GM23338 (cell line): ENCODE measurements at regions not wholly inside any gene's neighbourhood (a gene's known extent, or its start where the extent isn't known, plus 50 kb on each side); places are given as distances from the start of the nearest gene placed in this dataset.

ENCODE experiments used
- ATAC-seq: fragments of 200-7000 bp; cut with Tn5 transposase; 3 replicates; pipeline ENCODE4 v1.9.1; 2020
- DNase-seq: peaks from one replicate; pipeline ENCODE4 v3.0.0-alpha.2; 2015; ENCODE audit warnings: low spot score
- H2AFZ ChIP-seq: fragments of 200-600 bp; sonication (generic); 2 replicates; pipeline ENCODE4 v1.8.0; 2016; ENCODE audit warnings: antibody characterized with exemption, mild to moderate bottlenecking, moderate library complexity
- H3F3A ChIP-seq: fragments of 200-600 bp; sonication (generic); replicated peaks from 2 replicates; pipeline ENCODE4 v1.8.0; 2017; ENCODE audit warnings: antibody characterized with exemption, mixed run types, low read depth
- H3K27ac ChIP-seq: fragments of 200-600 bp; sonication (generic); 2 replicates; pipeline ENCODE4 v1.6.1; 2016; ENCODE audit warnings: low read depth
- H3K27me3 ChIP-seq: fragments of 200-600 bp; sonication (generic); 2 replicates; pipeline ENCODE4 v1.8.0; 2016; ENCODE audit warnings: mild to moderate bottlenecking, mixed run types, moderate library complexity; ENCODE audit not compliant: insufficient read depth
- H3K36me3 ChIP-seq: fragments of 200-600 bp; sonication (generic); 2 replicates; pipeline ENCODE4 v1.8.0; 2016; ENCODE audit warnings: mild to moderate bottlenecking; ENCODE audit not compliant: insufficient read depth
- H3K4me1 ChIP-seq: fragments of 200-600 bp; sonication (generic); 2 replicates; pipeline ENCODE4 v1.8.0; 2016; ENCODE audit warnings: mild to moderate bottlenecking, moderate library complexity; ENCODE audit not compliant: insufficient read depth
- H3K4me2 ChIP-seq: fragments of 200-600 bp; sonication (generic); 2 replicates; pipeline ENCODE4 v1.7.1; 2017; ENCODE audit warnings: mixed run types
- H3K4me3 ChIP-seq: fragments of 200-600 bp; sonication (generic); 2 replicates; pipeline ENCODE4 v1.6.1; 2016; ENCODE audit warnings: mixed run types
- H3K79me2 ChIP-seq: fragments of 200-600 bp; sonication (generic); replicated peaks from 2 replicates; pipeline ENCODE4 v1.8.0; 2017; ENCODE audit warnings: mild to moderate bottlenecking; ENCODE audit not compliant: insufficient read depth
- H3K9me2 ChIP-seq: fragments of 200-600 bp; sonication (generic); 2 replicates; pipeline ENCODE4 v1.8.0; 2017; ENCODE audit not compliant: insufficient read depth
- H4K20me1 ChIP-seq: fragments of 200-600 bp; sonication (generic); replicated peaks from 2 replicates; pipeline ENCODE4 v1.8.0; 2017; ENCODE audit warnings: mild to moderate bottlenecking; ENCODE audit not compliant: insufficient read depth
- H3K27ac Mint-ChIP-seq: 2 replicates; pipeline ENCODE4 v1.8.0; 2020; ENCODE audit warnings: inconsistent platforms, mild to moderate bottlenecking, moderate library complexity, mixed read lengths
- H3K27me3 Mint-ChIP-seq: 3 replicates; pipeline ENCODE4 v1.8.0; 2022; ENCODE audit warnings: low read depth, mild to moderate bottlenecking, moderate library complexity, mixed read lengths, inconsistent platforms; ENCODE audit not compliant: insufficient read depth, poor library complexity
- H3K36me3 Mint-ChIP-seq: 3 replicates; pipeline ENCODE4 v1.8.0; 2021; ENCODE audit warnings: low read depth, mild to moderate bottlenecking, inconsistent platforms, moderate library complexity, mixed read lengths
- H3K4me1 Mint-ChIP-seq: 3 replicates; pipeline ENCODE4 v1.8.0; 2020; ENCODE audit warnings: mild to moderate bottlenecking, inconsistent platforms, mixed read lengths
- H3K4me3 Mint-ChIP-seq: 3 replicates; pipeline ENCODE4 v1.8.0; 2021; ENCODE audit warnings: moderate library complexity, mild to moderate bottlenecking, inconsistent platforms, mixed read lengths
- H3K9me3 Mint-ChIP-seq: 3 replicates; pipeline ENCODE4 v1.8.0; 2020; ENCODE audit warnings: moderate library complexity, mild to moderate bottlenecking, inconsistent platforms, mixed read lengths
- CREB1 ChIP-seq: fragments of 250-450 bp; sonication (Bioruptor Pico); IDR thresholded peaks from 2 replicates; pipeline ENCODE4 v1.5.0; 2020; ENCODE audit warnings: low read depth, mild to moderate bottlenecking, moderate library complexity
- NANOG ChIP-seq: IDR thresholded peaks from 2 replicates; pipeline ENCODE4 v1.6.1; 2016; ENCODE audit warnings: antibody characterized with exemption, borderline replicate concordance
- POLR2AphosphoS5 ChIP-seq: IDR thresholded peaks from 2 replicates; pipeline ENCODE4 v1.6.1; 2016; ENCODE audit warnings: antibody characterized with exemption, low read depth
- STAT1 ChIP-seq: IDR thresholded peaks from one replicate; pipeline ENCODE4 v1.6.1; 2016; ENCODE audit warnings: antibody characterized with exemption; ENCODE audit not compliant: unreplicated experiment
- ZNF114 ChIP-seq: fragments of 250-450 bp; sonication (Bioruptor Pico); IDR thresholded peaks from 2 replicates; pipeline ENCODE4 v1.5.0; 2020; ENCODE audit warnings: mild to moderate bottlenecking, moderate library complexity
- TF ChIP-seq, protein P1 (sequence below): fragments of 250-450 bp; sonication (Bioruptor Pico); IDR thresholded peaks from 2 replicates; pipeline ENCODE4 v1.5.0; 2020; ENCODE audit warnings: mild to moderate bottlenecking, moderate library complexity

DNA sequence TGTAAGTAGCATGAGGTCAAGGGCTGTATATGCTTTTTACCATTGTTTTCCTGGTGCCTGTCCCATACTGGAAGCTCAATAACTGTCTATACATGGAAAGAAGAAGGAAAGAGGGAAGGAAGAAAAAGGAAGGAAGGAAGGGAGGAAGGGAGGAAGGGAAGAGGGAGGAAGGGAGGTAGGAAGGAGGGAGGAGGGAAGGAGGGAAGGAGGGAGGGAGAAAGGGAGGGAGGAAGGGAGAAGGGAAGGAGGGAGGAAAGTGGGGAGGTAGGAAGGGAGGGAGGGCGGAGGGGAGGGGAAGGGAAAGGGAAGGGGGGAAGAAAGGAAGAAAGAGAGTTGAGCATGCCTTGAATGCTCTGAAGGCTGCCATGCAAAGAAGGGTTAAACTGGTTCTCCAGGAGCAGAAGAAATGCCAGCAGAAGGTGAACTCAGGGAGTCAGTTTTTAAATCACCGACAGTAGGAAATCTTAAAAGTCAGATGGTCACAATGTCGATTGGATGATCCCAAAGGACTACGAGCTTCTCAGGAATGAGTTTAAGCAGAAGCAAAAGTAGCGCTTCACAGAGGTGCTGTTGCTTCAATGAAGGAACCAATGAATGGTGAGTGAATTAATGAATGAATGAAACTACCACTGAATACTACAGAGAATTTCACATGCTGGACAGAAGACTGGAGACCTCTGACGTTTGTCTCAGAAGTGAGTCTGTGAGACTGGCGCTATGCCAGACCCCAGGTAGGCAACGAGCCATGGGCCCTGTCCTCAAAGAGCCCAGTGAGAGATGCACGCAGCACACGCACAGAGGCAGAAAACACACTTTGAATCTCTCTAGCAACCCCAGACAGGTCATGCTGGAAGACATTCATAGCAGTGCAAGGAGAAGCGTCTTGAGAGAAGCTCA is 117.6 kb downstream of the MRPL14 start (continued):
- TF ChIP-seq, protein P1, sequence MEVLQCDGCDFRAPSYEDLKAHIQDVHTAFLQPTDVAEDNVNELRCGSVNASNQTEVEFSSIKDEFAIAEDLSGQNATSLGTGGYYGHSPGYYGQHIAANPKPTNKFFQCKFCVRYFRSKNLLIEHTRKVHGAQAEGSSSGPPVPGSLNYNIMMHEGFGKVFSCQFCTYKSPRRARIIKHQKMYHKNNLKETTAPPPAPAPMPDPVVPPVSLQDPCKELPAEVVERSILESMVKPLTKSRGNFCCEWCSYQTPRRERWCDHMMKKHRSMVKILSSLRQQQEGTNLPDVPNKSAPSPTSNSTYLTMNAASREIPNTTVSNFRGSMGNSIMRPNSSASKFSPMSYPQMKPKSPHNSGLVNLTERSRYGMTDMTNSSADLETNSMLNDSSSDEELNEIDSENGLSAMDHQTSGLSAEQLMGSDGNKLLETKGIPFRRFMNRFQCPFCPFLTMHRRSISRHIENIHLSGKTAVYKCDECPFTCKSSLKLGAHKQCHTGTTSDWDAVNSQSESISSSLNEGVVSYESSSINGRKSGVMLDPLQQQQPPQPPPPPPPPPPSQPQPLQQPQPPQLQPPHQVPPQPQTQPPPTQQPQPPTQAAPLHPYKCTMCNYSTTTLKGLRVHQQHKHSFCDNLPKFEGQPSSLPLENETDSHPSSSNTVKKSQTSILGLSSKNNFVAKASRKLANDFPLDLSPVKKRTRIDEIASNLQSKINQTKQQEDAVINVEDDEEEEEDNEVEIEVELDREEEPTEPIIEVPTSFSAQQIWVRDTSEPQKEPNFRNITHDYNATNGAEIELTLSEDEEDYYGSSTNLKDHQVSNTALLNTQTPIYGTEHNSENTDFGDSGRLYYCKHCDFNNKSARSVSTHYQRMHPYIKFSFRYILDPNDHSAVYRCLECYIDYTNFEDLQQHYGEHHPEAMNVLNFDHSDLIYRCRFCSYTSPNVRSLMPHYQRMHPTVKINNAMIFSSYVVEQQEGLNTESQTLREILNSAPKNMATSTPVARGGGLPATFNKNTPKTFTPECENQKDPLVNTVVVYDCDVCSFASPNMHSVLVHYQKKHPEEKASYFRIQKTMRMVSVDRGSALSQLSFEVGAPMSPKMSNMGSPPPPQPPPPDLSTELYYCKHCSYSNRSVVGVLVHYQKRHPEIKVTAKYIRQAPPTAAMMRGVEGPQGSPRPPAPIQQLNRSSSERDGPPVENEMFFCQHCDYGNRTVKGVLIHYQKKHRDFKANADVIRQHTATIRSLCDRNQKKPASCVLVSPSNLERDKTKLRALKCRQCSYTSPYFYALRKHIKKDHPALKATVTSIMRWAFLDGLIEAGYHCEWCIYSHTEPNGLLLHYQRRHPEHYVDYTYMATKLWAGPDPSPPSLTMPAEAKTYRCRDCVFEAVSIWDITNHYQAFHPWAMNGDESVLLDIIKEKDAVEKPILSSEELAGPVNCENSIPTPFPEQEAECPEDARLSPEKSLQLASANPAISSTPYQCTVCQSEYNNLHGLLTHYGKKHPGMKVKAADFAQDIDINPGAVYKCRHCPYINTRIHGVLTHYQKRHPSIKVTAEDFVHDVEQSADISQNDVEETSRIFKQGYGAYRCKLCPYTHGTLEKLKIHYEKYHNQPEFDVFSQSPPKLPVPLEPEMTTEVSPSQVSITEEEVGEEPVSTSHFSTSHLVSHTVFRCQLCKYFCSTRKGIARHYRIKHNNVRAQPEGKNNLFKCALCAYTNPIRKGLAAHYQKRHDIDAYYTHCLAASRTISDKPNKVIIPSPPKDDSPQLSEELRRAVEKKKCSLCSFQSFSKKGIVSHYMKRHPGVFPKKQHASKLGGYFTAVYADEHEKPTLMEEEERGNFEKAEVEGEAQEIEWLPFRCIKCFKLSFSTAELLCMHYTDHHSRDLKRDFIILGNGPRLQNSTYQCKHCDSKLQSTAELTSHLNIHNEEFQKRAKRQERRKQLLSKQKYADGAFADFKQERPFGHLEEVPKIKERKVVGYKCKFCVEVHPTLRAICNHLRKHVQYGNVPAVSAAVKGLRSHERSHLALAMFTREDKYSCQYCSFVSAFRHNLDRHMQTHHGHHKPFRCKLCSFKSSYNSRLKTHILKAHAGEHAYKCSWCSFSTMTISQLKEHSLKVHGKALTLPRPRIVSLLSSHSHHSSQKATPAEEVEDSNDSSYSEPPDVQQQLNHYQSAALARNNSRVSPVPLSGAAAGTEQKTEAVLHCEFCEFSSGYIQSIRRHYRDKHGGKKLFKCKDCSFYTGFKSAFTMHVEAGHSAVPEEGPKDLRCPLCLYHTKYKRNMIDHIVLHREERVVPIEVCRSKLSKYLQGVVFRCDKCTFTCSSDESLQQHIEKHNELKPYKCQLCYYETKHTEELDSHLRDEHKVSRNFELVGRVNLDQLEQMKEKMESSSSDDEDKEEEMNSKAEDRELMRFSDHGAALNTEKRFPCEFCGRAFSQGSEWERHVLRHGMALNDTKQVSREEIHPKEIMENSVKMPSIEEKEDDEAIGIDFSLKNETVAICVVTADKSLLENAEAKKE (CRISPR knock-in tag) = no peak
- TF ChIP-seq STAT1 = no peak
- TF ChIP-seq NANOG = no peak

DNA sequence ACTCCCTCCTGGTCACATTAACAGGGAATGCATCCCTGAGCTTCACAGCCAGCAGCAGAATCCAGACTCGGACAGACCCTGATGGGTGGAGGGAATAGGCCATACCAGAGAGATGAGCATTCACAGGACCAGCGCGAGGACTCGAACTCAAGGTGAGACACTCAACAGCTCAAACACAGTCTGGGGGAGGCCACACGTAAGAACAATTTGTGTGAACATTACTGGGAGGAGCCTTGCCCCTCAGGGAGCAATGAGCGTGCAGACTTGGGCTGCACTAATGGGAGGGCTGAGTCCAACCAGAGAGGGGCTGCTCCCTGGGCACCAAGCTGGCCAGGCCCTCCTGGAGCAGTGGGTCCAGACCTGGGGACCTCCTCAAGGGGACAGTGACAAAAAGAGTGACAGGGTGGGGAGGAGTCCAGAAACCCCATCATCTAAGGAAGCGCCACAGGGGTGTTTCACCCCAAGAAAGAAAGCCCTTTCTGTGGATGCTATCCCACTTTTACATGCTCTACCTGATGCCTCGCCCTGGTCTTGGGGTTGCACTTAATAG is 118.4 kb downstream of the MRPL14 start:
- no peak overlapping the region for H3K4me3 ChIP-seq
- no peaks in the 10 kb centered on the region for H3K36me3 ChIP-seq
- Mint-ChIP-seq H3K4me1 (peaks cover 51% of the 10 kb centered on the region), H3K36me3 (no peaks in the 10 kb centered on the region; the same call in 2 of the 3 replicates), H3K27me3 (peaks cover 18% of the 10 kb centered on the region), H3K27ac (no peak overlapping the region), H3K4me3 (no peak overlapping the region), H3K9me3 (no peaks in the 10 kb centered on the region; the same call in 2 of the 3 replicates)
- H3K79me2 ChIP-seq = no peaks in the 10 kb centered on the region
- no peaks in the 10 kb centered on the region for H3K9me2 ChIP-seq
- H3K4me1 ChIP-seq = peaks cover 28% of the 10 kb centered on the region
- DNase-seq (no peak), ATAC-seq (no peak)
- H2AFZ ChIP-seq = no peak overlapping the region
- no peak overlapping the region for H3K4me2 ChIP-seq
- no peak for TF ChIP-seq POLR2AphosphoS5
- TF ChIP-seq ZNF114 = no peak
- TF ChIP-seq CREB1 = no peak
- peaks cover 2% of the 10 kb centered on the region; the same call in 1 of the 2 replicates for H3F3A ChIP-seq
- no peak overlapping the region for H3K27ac ChIP-seq
- peaks cover 17% of the 10 kb centered on the region for H3K27me3 ChIP-seq
- H4K20me1 ChIP-seq = no peaks in the 10 kb centered on the region
